Stomach (tissue), 4 donors: ENCODE measurements at regions not wholly inside any gene's neighbourhood (a gene's known extent, or its start where the extent isn't known, plus 50 kb on each side); places are given as distances from the start of the nearest gene placed in this dataset.

ENCODE experiments used
- CTCF ChIP-seq, 7 experiments: fragments of 450-650 bp in 4 of 7; fragments of 200-600 bp in 3 of 7; sonication (generic) in 3 of 7; IDR thresholded peaks; one replicate each; pipeline ENCODE4 v1.5.1; 2016 to 2019; ENCODE audit warnings: antibody characterized with exemption in 7 of 7, control low read depth in 2 of 7, mild to moderate bottlenecking in 1 of 7
- EP300 ChIP-seq: sonication (generic); formaldehyde crosslinking; IDR thresholded peaks from one replicate; pipeline ENCODE4 v1.6.1; 2017; ENCODE audit warnings: antibody characterized with exemption
- POLR2A ChIP-seq, 4 donors: fragments of 450-650 bp; IDR thresholded peaks; one replicate each; pipeline ENCODE4 v1.6.1; 2016; ENCODE audit warnings: antibody characterized with exemption in 4 of 4, control low read depth in 2 of 4, mild to moderate bottlenecking in 1 of 4, moderate library complexity in 1 of 4
- POLR2AphosphoS5 ChIP-seq, 3 donors: sonication (generic); formaldehyde crosslinking; IDR thresholded peaks; one replicate each; pipeline ENCODE4 v1.6.1; 2016; ENCODE audit warnings: antibody characterized with exemption in 3 of 3

DNA sequence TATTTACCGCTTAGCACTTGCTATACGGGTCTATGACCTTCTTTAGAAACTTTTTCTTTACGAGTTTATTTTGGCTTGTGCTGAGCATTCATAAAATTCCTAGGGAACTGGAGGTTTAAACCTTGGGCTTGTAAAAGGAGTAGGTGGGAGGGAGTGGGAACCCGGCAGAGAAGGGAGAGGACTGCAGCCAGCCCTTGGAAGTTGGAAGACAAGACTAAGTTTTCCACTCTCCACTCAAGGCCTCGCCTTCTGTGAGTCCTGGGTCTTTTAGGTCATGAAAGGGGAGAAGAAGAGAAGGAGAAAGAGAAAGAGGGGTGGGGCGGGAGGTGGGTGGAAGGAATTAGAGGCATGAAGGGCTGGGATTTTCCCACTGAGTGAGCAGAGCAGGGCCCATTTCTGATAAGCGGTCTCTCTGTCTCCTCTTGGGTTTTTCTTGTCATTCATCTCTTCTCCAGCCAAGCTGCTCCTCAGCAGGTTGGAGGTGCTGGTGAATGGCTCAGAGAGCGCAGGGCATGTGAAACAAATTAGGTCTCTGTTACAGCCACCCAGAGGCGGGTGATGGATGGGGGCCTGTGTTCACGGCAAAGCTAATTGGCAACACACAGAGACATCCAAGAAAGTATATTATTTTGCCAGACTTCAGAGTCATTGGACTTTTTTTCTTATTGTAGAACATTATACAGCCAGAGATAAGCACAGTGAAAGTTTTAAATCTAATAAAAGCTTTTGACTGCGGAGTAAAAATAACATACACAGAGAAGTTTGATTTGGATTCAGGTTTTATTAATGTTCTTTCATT lies 247.3 kb downstream of the FOXD2 start:
- TF ChIP-seq CTCF (IDR thresholded peaks at IDR 0.05) (no peak), EP300 (no peak), POLR2AphosphoS5 (IDR thresholded peaks at IDR 0.05) (no peak), POLR2A (IDR thresholded peaks at IDR 0.05) (no peak)
